IPS-20b (cell line): ENCODE measurements at regions not wholly inside any gene's neighbourhood (a gene's known extent, or its start where the extent isn't known, plus 50 kb on each side); places are given as distances from the start of the nearest gene placed in this dataset.
"Not testable (repeated sequence)": the region's sequence is repeated elsewhere in the genome, so short reads cannot be mapped to it uniquely, and the experiment has no call there.

ENCODE experiments used
- H3K27ac ChIP-seq: one replicate; pipeline ENCODE4 v1.5.1; 2013; ENCODE audit warnings: low read length
- H3K27me3 ChIP-seq: 2 replicates; pipeline ENCODE4 v1.6.1; 2013; ENCODE audit warnings: mild to moderate bottlenecking, low read length, inconsistent platforms; ENCODE audit not compliant: insufficient read depth
- H3K36me3 ChIP-seq: 2 replicates; pipeline ENCODE4 v1.6.1; 2013; ENCODE audit warnings: low read depth, mild to moderate bottlenecking, inconsistent platforms, low read length, moderate library complexity; ENCODE audit not compliant: insufficient read depth
- H3K4me1 ChIP-seq: 2 replicates; pipeline ENCODE4 v1.6.1; 2013; ENCODE audit warnings: mild to moderate bottlenecking, control low read depth, inconsistent platforms, low read length, moderate library complexity; ENCODE audit not compliant: insufficient read depth
- H3K4me3 ChIP-seq: 2 replicates; pipeline ENCODE4 v1.5.1; 2013; ENCODE audit warnings: mild to moderate bottlenecking, low read length, inconsistent platforms
- H3K9ac ChIP-seq: 2 replicates; pipeline ENCODE4 v1.6.1; 2013; ENCODE audit warnings: low read depth, mild to moderate bottlenecking, inconsistent platforms, low read length, moderate library complexity
- H3K9me3 ChIP-seq: 2 replicates; pipeline ENCODE4 v1.6.1; 2013; ENCODE audit warnings: mild to moderate bottlenecking, low read depth, low read length, inconsistent platforms; ENCODE audit not compliant: insufficient read depth

DNA sequence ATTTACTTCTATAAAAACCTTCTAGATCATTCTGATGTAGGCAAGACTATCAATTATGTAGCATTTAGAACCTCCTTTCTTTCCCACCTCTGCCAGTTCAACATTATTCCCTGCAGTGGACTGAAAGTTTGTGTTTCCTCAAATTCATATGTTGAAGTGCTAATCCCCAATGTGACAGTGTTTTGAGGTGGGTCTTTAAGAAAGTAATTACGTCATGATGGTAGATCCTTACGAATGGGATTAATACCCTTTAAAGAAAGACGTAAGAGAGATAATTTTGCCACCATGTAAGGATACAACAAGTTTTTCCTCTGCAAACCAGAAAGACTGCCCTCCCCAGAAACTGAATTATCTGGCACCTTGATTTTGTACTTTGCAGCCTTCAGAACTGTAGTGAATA lies 1489.7 kb upstream of the SEL1L start:
- Histone ChIP-seq H3K27ac (no peak overlapping the region), H3K9ac (no peak overlapping the region), H3K9me3 (no peaks in the 10 kb centered on the region), H3K36me3 (no peaks in the 10 kb centered on the region), H3K27me3 (no peaks in the 10 kb centered on the region), H3K4me3 (no peak overlapping the region), H3K4me1 (no peaks in the 10 kb centered on the region)

GRCh38 chr14:83041224-83041623 lies 1507.6 kb upstream of the SEL1L start:
- 0 out of 2 replicates have a peak, but pooled peaks cover 4% of the 10 kb centered on the region for H3K4me1 ChIP-seq
- H3K27ac ChIP-seq: no peak overlapping the region
- H3K9me3 ChIP-seq: no peaks in the 10 kb centered on the region
- H3K36me3 ChIP-seq: no peaks in the 10 kb centered on the region
- no peaks in the 10 kb centered on the region for H3K27me3 ChIP-seq
- H3K4me3 ChIP-seq: no peak overlapping the region
- H3K9ac ChIP-seq: no peak overlapping the region

GRCh38 chr14:83042858-83043257 lies 1509.2 kb upstream of the SEL1L start:
- H3K9me3 ChIP-seq: no peaks in the 10 kb centered on the region
- H3K9ac ChIP-seq: no peak overlapping the region
- no peaks in the 10 kb centered on the region for H3K27me3 ChIP-seq
- 0 out of 2 replicates have a peak, but pooled peaks cover 4% of the 10 kb centered on the region for H3K4me1 ChIP-seq
- H3K4me3 ChIP-seq: no peak overlapping the region
- H3K36me3 ChIP-seq: no peaks in the 10 kb centered on the region
- no peak overlapping the region for H3K27ac ChIP-seq

DNA sequence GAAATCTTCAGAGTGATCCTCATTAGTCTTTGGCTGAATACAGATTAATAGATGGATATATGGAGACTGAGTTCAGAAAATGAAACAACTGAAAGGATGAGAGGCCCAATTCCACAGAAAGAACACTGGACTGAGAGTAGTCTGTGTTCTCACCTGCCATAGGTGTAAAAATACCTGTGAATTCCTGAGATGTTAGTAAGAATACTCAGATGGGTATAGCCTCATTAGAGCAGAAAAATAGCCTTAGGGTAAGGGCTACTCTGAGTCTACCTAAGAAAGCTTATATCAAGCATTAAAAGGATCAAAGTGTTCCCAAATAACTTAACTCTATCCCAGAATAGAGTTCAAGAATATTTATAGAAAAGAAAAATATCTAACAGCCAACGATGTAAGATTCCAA lies 1510.3 kb upstream of the SEL1L start:
- no peak overlapping the region for H3K27ac ChIP-seq
- H3K9me3 ChIP-seq: no peaks in the 10 kb centered on the region
- H3K4me3 ChIP-seq: no peak overlapping the region
- no peaks in the 10 kb centered on the region for H3K36me3 ChIP-seq
- H3K9ac ChIP-seq: no peak overlapping the region
- H3K27me3 ChIP-seq: no peaks in the 10 kb centered on the region
- H3K4me1 ChIP-seq: 0 out of 2 replicates have a peak, but pooled peaks cover 4% of the 10 kb centered on the region

- H3K27ac ChIP-seq: no peak overlapping the region
- H3K27me3 ChIP-seq: no peaks in the 10 kb centered on the region
- no peaks in the 10 kb centered on the region for H3K9me3 ChIP-seq
Observed at GRCh38 chr14:83047059-83047830, 1513.6 kb upstream of the SEL1L start.

GRCh38 chr14:83053022-83053710 lies 1519.5 kb upstream of the SEL1L start:
- Histone ChIP-seq H3K4me3 (no peak overlapping the region), H3K9ac (no peak overlapping the region), H3K27me3 (no peaks in the 10 kb centered on the region), H3K9me3 (no peaks in the 10 kb centered on the region), H3K36me3 (no peaks in the 10 kb centered on the region), H3K27ac (no peak overlapping the region), H3K4me1 (no peaks in the 10 kb centered on the region)

More at GRCh38 chr14:83047059-83047830, 1513.6 kb upstream of the SEL1L start:
- Histone ChIP-seq H3K4me3 (no peak overlapping the region), H3K36me3 (no peaks in the 10 kb centered on the region), H3K9ac (no peak overlapping the region), H3K4me1 (no peaks in the 10 kb centered on the region)

DNA sequence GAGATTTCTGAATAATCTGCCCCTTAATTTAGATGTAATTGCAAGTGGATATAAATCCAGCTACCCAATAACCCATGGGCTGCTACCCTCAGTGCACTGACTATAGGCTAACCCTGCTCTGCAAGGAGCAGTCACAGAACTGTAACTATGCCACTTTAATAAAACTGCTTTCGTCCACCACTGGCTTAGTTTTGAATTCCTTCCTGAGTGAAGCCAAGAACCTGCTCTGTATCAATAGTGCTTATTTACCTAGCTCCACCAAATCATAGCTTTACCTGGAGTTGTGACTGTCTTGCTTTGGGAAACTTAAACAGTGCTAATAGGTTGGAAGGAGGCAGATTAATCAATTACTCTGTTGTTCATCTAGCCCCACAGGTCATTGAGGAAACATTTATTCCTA lies 1524.4 kb upstream of the SEL1L start:
- Histone ChIP-seq H3K27me3 (no peaks in the 10 kb centered on the region), H3K36me3 (no peaks in the 10 kb centered on the region), H3K9me3 (no peaks in the 10 kb centered on the region), H3K4me3 (no peak overlapping the region), H3K4me1 (no peaks in the 10 kb centered on the region), H3K9ac (no peak overlapping the region), H3K27ac (no peak overlapping the region)

DNA sequence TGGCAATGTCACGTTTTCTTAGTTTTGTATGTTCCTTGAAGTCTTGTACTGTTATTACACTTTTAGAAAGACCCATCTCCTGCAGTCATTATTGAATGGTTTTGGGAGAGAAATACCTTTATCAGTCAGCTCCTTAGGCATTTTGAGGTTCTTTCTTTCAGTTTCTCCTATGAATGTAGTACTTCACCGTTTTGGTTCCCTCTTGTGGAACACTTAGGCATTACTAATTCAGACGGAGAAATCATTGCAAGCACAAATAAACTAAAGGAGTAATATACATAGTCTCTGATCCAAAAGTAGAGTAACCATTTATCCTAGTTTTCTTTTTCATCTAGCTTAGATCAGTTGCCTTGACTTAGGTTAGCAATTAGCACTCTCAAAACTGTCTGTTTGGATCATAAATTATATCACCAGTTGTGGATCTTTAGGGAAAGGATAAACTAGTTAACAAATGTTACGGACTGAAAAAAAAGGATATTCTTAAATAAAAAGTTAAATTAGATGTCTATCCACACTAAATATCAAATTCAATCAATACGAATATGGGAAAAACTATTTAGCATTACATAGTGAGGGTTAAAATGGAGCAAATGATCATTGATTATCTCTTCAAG lies 1538.3 kb upstream of the SEL1L start:
- no peaks in the 10 kb centered on the region for H3K36me3 ChIP-seq
- H3K4me3 ChIP-seq: no peak overlapping the region
- no peak overlapping the region for H3K9ac ChIP-seq
- H3K27me3 ChIP-seq: no peaks in the 10 kb centered on the region
- H3K27ac ChIP-seq: no peak overlapping the region
- no peaks in the 10 kb centered on the region for H3K4me1 ChIP-seq
- H3K9me3 ChIP-seq: no peaks in the 10 kb centered on the region

DNA sequence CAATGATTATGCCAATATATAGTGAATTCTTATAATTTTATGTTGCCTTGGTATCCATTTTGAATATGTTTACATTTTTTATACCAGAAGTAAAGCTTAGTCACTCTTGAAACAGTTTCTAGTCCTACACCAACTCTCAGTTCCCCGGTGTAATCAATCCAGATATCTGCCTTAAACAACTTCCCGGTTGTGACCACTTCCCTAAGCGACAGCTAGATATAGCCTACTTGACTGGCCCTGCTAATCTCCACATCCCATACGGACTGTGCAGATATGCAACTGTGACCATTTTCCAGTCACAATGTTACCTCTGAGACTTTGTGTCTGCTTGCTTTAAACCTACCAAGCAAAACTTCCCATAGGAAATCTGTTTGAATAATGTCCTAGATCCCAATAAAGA lies 1551.5 kb upstream of the SEL1L start:
- no peak overlapping the region for H3K4me3 ChIP-seq
- H3K27ac ChIP-seq: no peak overlapping the region
- H3K27me3 ChIP-seq: no peaks in the 10 kb centered on the region
- H3K4me1 ChIP-seq: no peaks in the 10 kb centered on the region
- H3K36me3 ChIP-seq: no peaks in the 10 kb centered on the region
- no peak overlapping the region for H3K9ac ChIP-seq
- no peaks in the 10 kb centered on the region for H3K9me3 ChIP-seq

DNA sequence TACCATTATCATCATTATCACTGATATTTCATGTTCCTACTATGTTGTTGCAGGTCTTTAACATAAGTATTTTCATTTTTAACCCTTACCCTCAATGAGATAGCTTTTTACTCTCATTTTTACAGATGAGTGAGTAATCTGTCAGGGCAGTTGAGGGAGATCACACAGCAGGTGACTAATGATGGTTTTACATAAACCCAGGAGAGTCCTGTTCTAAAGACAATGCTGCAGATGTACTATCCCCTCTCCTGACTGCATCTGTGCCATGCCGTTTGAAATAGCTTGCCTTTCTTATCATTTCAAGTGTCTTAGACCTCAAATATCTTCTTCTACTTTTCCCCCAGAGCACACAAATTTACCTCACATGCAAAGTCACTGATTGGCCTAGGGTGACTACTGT lies 1552.1 kb upstream of the SEL1L start:
- Histone ChIP-seq H3K4me1 (no peaks in the 10 kb centered on the region), H3K27ac (no peak overlapping the region), H3K36me3 (no peaks in the 10 kb centered on the region), H3K27me3 (no peaks in the 10 kb centered on the region), H3K9me3 (no peaks in the 10 kb centered on the region), H3K9ac (no peak overlapping the region), H3K4me3 (no peak overlapping the region)

- H3K9me3 ChIP-seq, H3K36me3 ChIP-seq, H3K27me3 ChIP-seq, H3K27ac ChIP-seq, H3K9ac ChIP-seq, H3K4me3 ChIP-seq, H3K4me1 ChIP-seq: not testable (repeated sequence)
Observed at GRCh38 chr14:83091991-83092956, 1558.6 kb upstream of the SEL1L start.
